Neural progenitor cell (in vitro differentiated cells): ENCODE measurements at regions not wholly inside any gene's neighbourhood (a gene's known extent, or its start where the extent isn't known, plus 50 kb on each side); places are given as distances from the start of the nearest gene placed in this dataset.
A peak's percentile ranks its signal among the peaks of the same experiment; 100 is the strongest.

Source experiments
- CTCF ChIP-seq: fragments of 200-600 bp; sonication (generic); IDR thresholded peaks from 2 replicates; pipeline ENCODE4 v1.5.1; 2017; ENCODE audit warnings: antibody characterized with exemption, mild to moderate bottlenecking
- EZH2 ChIP-seq: fragments of 200-600 bp; sonication (generic); IDR thresholded peaks from 2 replicates; pipeline ENCODE4 v1.6.1; 2017; ENCODE audit warnings: antibody characterized with exemption, mild to moderate bottlenecking, moderate library complexity
- EZH2phosphoT487 ChIP-seq: fragments of 200-600 bp; sonication (generic); IDR thresholded peaks from 2 replicates; pipeline ENCODE4 v1.6.1; 2017; ENCODE audit warnings: antibody characterized with exemption

GRCh38 chr11:90310210-90310609, 87.4 kb upstream of the CHORDC1 start:
- peak; percentile 26 for TF ChIP-seq CTCF
- TF ChIP-seq EZH2, result no peak
- no peak for TF ChIP-seq EZH2phosphoT487
